ENCODE measurements at regions not wholly inside any gene's neighbourhood (a gene's known extent, or its start where the extent isn't known, plus 50 kb on each side); places are given as distances from the start of the nearest gene placed in this dataset.

DNA sequence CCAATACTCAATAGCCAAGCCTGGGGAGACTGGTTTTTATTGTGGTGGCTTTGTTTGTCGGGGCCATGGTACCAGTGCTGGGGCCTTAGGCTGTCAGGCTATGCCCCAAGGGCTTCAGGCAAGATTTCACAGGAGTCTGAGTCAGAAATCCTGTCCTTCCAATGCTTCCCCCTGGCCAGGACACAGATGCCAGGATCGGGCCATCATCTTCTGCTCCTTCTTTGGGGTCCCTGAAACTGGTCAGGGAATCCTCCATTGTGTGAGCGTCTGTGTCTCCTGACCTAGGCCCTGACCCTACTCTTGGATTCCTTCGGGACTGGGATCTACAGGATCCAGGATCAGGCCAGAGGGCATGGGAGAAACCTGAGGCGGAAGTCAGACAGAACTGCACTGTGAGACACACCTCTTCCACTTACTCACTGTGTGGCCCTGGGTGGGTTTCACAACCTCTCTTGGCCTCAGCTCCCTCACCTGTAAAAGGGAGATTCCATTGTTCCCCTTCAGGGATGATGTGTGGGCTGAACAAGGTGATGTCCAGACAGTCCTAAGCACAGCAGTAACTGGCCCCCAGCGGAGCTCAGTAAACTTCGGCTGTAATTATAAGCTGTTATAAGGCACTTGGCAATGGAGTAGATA lies 292.7 kb downstream of the UACA start:
- H3K27me3 ChIP-seq (ENCODE audit: control insufficient read depth, insufficient read depth, low read length) = no peaks in the 10 kb centered on the region
- DNase-seq = no peak
- no peaks in the 10 kb centered on the region for H3K9me3 ChIP-seq (ENCODE audit: control insufficient read depth in 2 of 3, insufficient read depth in 1 of 3, low read length in 3 of 3)
- TF ChIP-seq, protein P1, sequence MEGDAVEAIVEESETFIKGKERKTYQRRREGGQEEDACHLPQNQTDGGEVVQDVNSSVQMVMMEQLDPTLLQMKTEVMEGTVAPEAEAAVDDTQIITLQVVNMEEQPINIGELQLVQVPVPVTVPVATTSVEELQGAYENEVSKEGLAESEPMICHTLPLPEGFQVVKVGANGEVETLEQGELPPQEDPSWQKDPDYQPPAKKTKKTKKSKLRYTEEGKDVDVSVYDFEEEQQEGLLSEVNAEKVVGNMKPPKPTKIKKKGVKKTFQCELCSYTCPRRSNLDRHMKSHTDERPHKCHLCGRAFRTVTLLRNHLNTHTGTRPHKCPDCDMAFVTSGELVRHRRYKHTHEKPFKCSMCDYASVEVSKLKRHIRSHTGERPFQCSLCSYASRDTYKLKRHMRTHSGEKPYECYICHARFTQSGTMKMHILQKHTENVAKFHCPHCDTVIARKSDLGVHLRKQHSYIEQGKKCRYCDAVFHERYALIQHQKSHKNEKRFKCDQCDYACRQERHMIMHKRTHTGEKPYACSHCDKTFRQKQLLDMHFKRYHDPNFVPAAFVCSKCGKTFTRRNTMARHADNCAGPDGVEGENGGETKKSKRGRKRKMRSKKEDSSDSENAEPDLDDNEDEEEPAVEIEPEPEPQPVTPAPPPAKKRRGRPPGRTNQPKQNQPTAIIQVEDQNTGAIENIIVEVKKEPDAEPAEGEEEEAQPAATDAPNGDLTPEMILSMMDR (IDR thresholded peaks at IDR 0.05; ENCODE audit: borderline replicate concordance, extremely low read depth, insufficient read depth) = no peak
- no peak overlapping the region for H3K4me3 ChIP-seq (ENCODE audit: low read length in 3 of 3)
- no peak overlapping the region for H3K27ac ChIP-seq (ENCODE audit: low read depth in 2 of 2, low read length in 2 of 2)
- no peak overlapping the region for H3K9ac ChIP-seq (ENCODE audit: low read length in 3 of 3)
- no peaks in the 10 kb centered on the region for H3K36me3 ChIP-seq (ENCODE audit: control insufficient read depth in 2 of 3, insufficient read depth in 3 of 3, low read length in 3 of 3)
- no peak for FAIRE-seq
- H3K4me1 ChIP-seq (ENCODE audit: control insufficient read depth in 2 of 3, insufficient read depth in 2 of 3, low read depth in 1 of 3, low read length in 3 of 3) = peaks cover 0 to 7% (median 2%) of the 10 kb centered on the region in 3 donors
- intact Hi-C loops (cut with DNase I) = no loop called here

DNA sequence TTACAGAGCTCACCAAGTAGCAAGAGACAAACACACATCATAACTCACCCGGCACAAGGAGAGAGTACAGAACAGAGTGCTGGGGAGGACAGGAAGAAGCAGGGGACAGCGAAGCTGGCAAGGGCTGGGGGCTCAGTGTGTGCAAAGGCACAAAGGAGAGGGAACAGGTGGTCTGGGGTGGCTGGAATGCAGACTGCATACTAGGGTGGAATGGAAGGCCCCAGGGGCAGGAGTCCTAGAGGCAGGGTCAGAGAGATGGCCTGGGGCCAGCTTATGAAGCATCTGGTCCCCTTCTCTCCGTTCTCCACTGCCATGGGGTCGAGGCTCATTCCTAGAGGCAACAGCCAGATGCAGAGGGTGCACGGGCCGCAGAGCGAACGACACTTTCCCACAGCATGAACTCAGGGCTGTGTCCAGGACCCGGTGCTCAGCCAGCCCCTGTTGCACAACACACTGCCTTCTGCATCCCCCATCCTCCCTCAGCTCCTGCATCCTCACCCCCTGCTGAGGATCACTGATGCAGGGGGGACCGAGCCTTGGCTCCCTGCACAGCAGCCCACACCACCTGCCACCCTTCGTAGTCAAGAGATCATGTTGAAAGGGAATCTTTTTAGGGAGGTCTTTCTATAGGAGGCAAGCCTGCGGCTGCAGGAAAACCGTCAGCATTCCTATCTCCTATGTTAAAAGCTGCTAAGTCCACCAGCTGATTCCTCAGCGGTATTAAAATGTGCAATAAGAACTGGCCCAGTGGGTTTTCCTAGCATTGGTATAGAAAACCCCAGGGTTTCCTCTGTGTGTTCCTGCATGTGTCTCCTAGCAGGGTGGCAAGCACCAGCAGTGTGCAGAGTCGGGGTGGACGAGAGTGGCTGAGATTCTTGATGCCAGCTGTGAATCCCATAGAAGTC lies 293.5 kb downstream of the UACA start:
- Histone ChIP-seq H3K27ac (ENCODE audit: low read depth in 2 of 2, low read length in 2 of 2) (no peak overlapping the region), H3K36me3 (ENCODE audit: control insufficient read depth in 2 of 3, insufficient read depth in 3 of 3, low read length in 3 of 3) (no peaks in the 10 kb centered on the region), H3K4me3 (ENCODE audit: low read length in 3 of 3) (no peak overlapping the region), H3K4me1 (ENCODE audit: control insufficient read depth in 2 of 3, insufficient read depth in 2 of 3, low read depth in 1 of 3, low read length in 3 of 3) (peaks cover 0 to 7% (median 2%) of the 10 kb centered on the region in 3 donors), H3K27me3 (ENCODE audit: control insufficient read depth, insufficient read depth, low read length) (no peaks in the 10 kb centered on the region), H3K9ac (ENCODE audit: low read length in 3 of 3) (no peak overlapping the region), H3K9me3 (ENCODE audit: control insufficient read depth in 2 of 3, insufficient read depth in 1 of 3, low read length in 3 of 3) (no peaks in the 10 kb centered on the region)
- intact Hi-C loops (cut with DNase I) = no loop called here
- TF ChIP-seq, protein P1 (IDR thresholded peaks at IDR 0.05; ENCODE audit: borderline replicate concordance, extremely low read depth, insufficient read depth) = no peak
- FAIRE-seq (no peak), DNase-seq (no peak)

DNA sequence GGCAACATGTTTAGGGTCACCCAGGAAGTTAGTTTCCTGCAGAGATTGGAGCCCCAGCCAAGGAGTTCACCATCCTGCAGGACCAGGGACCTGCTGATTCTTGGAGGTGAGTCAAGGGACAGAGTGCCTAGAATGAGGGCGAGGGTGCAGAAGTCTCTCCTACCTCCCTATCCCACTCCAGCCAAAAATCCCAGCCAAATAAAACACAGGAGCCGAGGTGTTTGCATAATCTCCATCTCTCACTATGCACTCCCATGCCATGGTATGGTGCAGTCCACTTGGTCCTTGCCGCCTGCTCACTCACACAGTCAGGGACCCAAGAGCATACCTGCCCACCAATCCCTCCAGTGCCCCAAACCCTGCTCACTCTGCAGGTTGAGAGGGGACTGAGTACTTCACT lies 294.2 kb downstream of the UACA start:
- Histone ChIP-seq H3K4me3 (ENCODE audit: low read length in 3 of 3) (no peak overlapping the region), H3K27ac (ENCODE audit: low read depth in 2 of 2, low read length in 2 of 2) (no peak overlapping the region), H3K9ac (ENCODE audit: low read length in 3 of 3) (no peak overlapping the region), H3K9me3 (ENCODE audit: control insufficient read depth in 2 of 3, insufficient read depth in 1 of 3, low read length in 3 of 3) (no peaks in the 10 kb centered on the region), H3K27me3 (ENCODE audit: control insufficient read depth, insufficient read depth, low read length) (no peaks in the 10 kb centered on the region), H3K36me3 (ENCODE audit: control insufficient read depth in 2 of 3, insufficient read depth in 3 of 3, low read length in 3 of 3) (no peaks in the 10 kb centered on the region), H3K4me1 (ENCODE audit: control insufficient read depth in 2 of 3, insufficient read depth in 2 of 3, low read depth in 1 of 3, low read length in 3 of 3) (peaks cover 0 to 4% (median 2%) of the 10 kb centered on the region in 3 donors)
- FAIRE-seq (no peak), DNase-seq (no peak)
- TF ChIP-seq, protein P1 (IDR thresholded peaks at IDR 0.05; ENCODE audit: borderline replicate concordance, extremely low read depth, insufficient read depth) = no peak
- intact Hi-C loops (cut with DNase I) = no loop called here
